AG10803 (cell line): ENCODE measurements at regions not wholly inside any gene's neighbourhood (a gene's known extent, or its start where the extent isn't known, plus 50 kb on each side); places are given as distances from the start of the nearest gene placed in this dataset.
"Not testable (repeated sequence)": the region's sequence is repeated elsewhere in the genome, so short reads cannot be mapped to it uniquely, and the experiment has no call there.

Experiments
- DNase-seq: peaks from one replicate; pipeline ENCODE4 v3.0.0; 2010; ENCODE audit warnings: low read depth
- H3K4me3 ChIP-seq: 2 replicates; pipeline ENCODE4 v1.5.1; 2011; ENCODE audit warnings: mild to moderate bottlenecking, low read length, control low read depth
- TF ChIP-seq, protein P1 (sequence below): conservative IDR thresholded peaks from 2 replicates; pipeline ENCODE4 v1.5.1; 2011; ENCODE audit warnings: mild to moderate bottlenecking, low read length, control low read depth, inconsistent platforms

DNA sequence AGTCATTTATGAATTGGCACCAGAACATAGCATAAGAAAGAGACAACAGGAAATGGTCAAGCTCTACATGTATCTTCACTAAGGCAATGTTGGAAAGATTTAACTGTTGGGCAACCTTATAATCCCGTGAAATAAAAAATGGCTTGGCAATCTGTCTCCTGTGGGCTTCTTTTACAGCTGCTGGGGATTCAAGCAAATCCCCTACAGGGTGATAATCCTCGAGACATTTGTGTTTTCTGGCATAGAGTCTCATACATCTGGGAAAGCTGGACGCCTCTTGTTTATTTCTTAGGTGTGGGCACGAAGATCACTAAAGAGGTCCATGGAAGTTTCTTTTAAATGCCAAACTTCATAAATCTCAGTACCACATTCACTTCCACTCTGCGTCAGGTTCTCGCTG lies 82.2 kb upstream of the GPR141 start:
- no peak for DNase-seq
- no peak overlapping the region for H3K4me3 ChIP-seq
- TF ChIP-seq, protein P1, sequence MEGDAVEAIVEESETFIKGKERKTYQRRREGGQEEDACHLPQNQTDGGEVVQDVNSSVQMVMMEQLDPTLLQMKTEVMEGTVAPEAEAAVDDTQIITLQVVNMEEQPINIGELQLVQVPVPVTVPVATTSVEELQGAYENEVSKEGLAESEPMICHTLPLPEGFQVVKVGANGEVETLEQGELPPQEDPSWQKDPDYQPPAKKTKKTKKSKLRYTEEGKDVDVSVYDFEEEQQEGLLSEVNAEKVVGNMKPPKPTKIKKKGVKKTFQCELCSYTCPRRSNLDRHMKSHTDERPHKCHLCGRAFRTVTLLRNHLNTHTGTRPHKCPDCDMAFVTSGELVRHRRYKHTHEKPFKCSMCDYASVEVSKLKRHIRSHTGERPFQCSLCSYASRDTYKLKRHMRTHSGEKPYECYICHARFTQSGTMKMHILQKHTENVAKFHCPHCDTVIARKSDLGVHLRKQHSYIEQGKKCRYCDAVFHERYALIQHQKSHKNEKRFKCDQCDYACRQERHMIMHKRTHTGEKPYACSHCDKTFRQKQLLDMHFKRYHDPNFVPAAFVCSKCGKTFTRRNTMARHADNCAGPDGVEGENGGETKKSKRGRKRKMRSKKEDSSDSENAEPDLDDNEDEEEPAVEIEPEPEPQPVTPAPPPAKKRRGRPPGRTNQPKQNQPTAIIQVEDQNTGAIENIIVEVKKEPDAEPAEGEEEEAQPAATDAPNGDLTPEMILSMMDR: no peak

DNA sequence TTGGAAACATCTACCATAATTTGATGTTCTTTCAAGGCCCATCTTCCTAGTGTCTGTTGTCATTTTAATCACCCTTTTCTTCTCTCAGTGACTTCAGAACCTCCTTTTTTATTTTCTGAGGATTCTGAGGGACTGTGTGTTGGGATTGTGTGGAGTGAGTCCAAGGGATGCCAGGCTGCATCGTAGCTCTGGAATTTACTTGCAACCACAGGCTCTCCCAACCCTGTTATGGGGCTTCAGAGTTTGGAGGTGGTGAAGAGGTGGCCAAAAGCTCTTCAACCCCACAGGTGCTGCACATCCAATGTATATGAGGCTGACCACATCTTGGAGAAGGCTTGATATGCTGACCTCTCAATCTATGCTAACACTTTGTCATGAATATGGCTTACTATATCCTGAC lies 79.5 kb upstream of the GPR141 start:
- no peak overlapping the region for H3K4me3 ChIP-seq
- no peak for DNase-seq
- TF ChIP-seq, protein P1: no peak

DNA sequence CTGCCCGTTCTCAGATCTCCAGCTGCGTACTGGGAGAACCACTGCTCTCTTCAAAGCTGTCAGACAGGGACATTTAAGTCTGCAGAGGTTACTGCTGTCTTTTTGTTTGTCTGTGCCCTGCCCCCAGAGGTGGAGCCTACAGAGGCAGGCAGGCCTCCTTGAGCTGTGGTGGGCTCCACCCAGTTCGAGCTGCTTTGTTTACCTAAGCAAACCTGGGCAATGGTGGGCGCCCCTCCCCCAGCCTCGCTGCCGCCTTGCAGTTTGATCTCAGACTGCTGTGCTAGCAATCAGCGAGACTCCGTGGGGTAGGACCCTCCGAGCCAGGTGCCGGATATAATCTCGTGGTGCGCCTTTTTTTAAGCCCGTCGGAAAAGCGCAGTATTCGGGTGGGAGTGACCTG lies 66.2 kb upstream of the GPR141 start:
- not testable (repeated sequence) for H3K4me3 ChIP-seq, DNase-seq

DNA sequence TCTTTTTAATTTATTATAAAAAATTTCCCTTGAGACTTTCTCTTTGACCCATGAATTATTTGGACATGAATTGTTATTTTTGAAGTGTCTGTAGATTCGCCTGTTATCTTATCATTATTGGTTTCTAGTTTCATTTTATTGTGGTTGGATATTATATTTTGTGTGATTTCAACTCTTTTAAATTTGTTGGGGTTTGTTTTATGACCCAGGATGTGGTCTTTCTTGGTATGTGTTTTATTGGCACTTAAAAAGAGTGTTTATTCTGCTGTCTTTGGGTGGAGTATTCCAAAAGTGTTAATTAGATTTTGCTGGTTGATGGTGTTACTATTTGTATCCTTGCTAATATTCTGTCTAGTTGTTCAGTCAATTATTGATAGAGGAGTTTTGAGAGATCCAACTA lies 50.5 kb upstream of the GPR141 start:
- H3K4me3 ChIP-seq: no peak overlapping the region
- DNase-seq: no peak
- TF ChIP-seq, protein P1: no peak
